SHP77 (cell line): ENCODE measurements at regions not wholly inside any gene's neighbourhood (a gene's known extent, or its start where the extent isn't known, plus 50 kb on each side); places are given as distances from the start of the nearest gene placed in this dataset.
"Not testable (repeated sequence)": the region's sequence is repeated elsewhere in the genome, so short reads cannot be mapped to it uniquely, and the experiment has no call there.

Source experiments
- DNase-seq, 2 experiments: peaks; one replicate each; lab custom pipeline; 2025; lab: John Stamatoyannopoulos, UW

- no peak for DNase-seq
Observed at GRCh38 chr2:7094231-7094741, 177.1 kb downstream of the RNF144A start.

GRCh38 chr2:7096726-7097352 lies 179.6 kb downstream of the RNF144A start:
- DNase-seq, result no peak

- peak; percentile 85 to 86 for DNase-seq
Observed at GRCh38 chr2:7097353-7097895, 180.2 kb downstream of the RNF144A start.

GRCh38 chr2:7098816-7099215 lies 181.6 kb downstream of the RNF144A start:
- no peak for DNase-seq

GRCh38 chr2:7099687-7100086 lies 182.5 kb downstream of the RNF144A start:
- DNase-seq, result not testable (repeated sequence)

- peak; percentile 61 to 72 for DNase-seq
Observed at GRCh38 chr2:7102826-7103225, 185.6 kb downstream of the RNF144A start.

- no peak for DNase-seq
Observed at GRCh38 chr2:7108792-7109532, 191.8 kb downstream of the RNF144A start.

- no peak for DNase-seq
Observed at GRCh38 chr2:7109533-7109885, 192.3 kb downstream of the RNF144A start.

- peak in 1 of 2 experiments; percentile 13 for DNase-seq
Observed at GRCh38 chr2:7111626-7112025, 194.4 kb downstream of the RNF144A start.

- no peak for DNase-seq
Observed at GRCh38 chr2:7115364-7115763, 198.2 kb downstream of the RNF144A start.

- DNase-seq, result no peak
Observed at GRCh38 chr2:7115906-7116305, 198.7 kb downstream of the RNF144A start.

GRCh38 chr2:7116511-7116910 lies 199.3 kb downstream of the RNF144A start:
- no peak for DNase-seq

- no peak for DNase-seq
Observed at GRCh38 chr2:7117076-7117475, 199.9 kb downstream of the RNF144A start.

- DNase-seq, result no peak
Observed at GRCh38 chr2:7118606-7119131, 201.5 kb downstream of the RNF144A start.

- DNase-seq, result peak; percentile 6 to 21
Observed at GRCh38 chr2:7119132-7119835, 202.1 kb downstream of the RNF144A start.

GRCh38 chr2:7121851-7122250 lies 204.6 kb downstream of the RNF144A start:
- DNase-seq, result no peak

GRCh38 chr2:7127156-7127555 lies 209.9 kb downstream of the RNF144A start:
- no peak for DNase-seq

- no peak for DNase-seq
Observed at GRCh38 chr2:7127687-7128086, 210.5 kb downstream of the RNF144A start.

- no peak for DNase-seq
Observed at GRCh38 chr2:7131261-7131660, 214.0 kb downstream of the RNF144A start.

GRCh38 chr2:7132753-7133152 lies 215.5 kb downstream of the RNF144A start:
- DNase-seq, result no peak

GRCh38 chr2:7133521-7133920 lies 216.3 kb downstream of the RNF144A start:
- peak; percentile 13 to 40 for DNase-seq

GRCh38 chr2:7140306-7140705 lies 223.1 kb downstream of the RNF144A start:
- DNase-seq, result no peak
